WTC11 (cell line): ENCODE measurements at regions not wholly inside any gene's neighbourhood (a gene's known extent, or its start where the extent isn't known, plus 50 kb on each side); places are given as distances from the start of the nearest gene placed in this dataset.

Source experiments
- ATAC-seq: fragments of 200-7000 bp; cut with Tn5 transposase; 2 replicates; pipeline ENCODE4 v1.10.0; 2021; ENCODE audit warnings: mild to moderate bottlenecking, moderate library complexity
- CTCF ChIA-PET: fragments of 300-600 bp; sonication (Branson Sonifier 250); formaldehyde crosslinking; loops from one replicate; lab custom pipeline; 2021; ENCODE audit warnings: antibody characterized with exemption; lab: Charles Lee
- POLR2A ChIA-PET: fragments of 350-600 bp; sonication (Branson Sonifier 250); formaldehyde crosslinking; loops from one replicate; lab custom pipeline; 2021; ENCODE audit warnings: antibody characterized with exemption; lab: Charles Lee
- DNase-seq: peaks from one replicate; pipeline ENCODE4 v3.0.0; 2021; ENCODE audit warnings: low spot score
- H3K27ac Mint-ChIP-seq: 2 replicates; pipeline ENCODE4 v1.8.0; 2021; ENCODE audit warnings: mixed read lengths
- H3K27me3 Mint-ChIP-seq: 2 replicates; pipeline ENCODE4 v1.8.0; 2021; ENCODE audit warnings: low read depth, mild to moderate bottlenecking, moderate library complexity, mixed read lengths
- H3K36me3 Mint-ChIP-seq: 2 replicates; pipeline ENCODE4 v1.8.0; 2021; ENCODE audit warnings: mixed read lengths
- H3K4me1 Mint-ChIP-seq: 2 replicates; pipeline ENCODE4 v1.8.0; 2022; ENCODE audit warnings: mixed read lengths
- H3K4me3 Mint-ChIP-seq: 2 replicates; pipeline ENCODE4 v1.8.0; 2021; ENCODE audit warnings: mild to moderate bottlenecking, moderate library complexity, mixed read lengths
- H3K9me3 Mint-ChIP-seq: 2 replicates; pipeline ENCODE4 v1.8.0; 2021; ENCODE audit warnings: mixed read lengths
- ATF6 ChIP-seq: sonication (generic); formaldehyde crosslinking; IDR thresholded peaks from 2 replicates; pipeline ENCODE4 v1.8.1; 2023; ENCODE audit warnings: mild to moderate bottlenecking, missing genetic modification reagents
- CREB1 ChIP-seq: sonication (generic); formaldehyde crosslinking; IDR thresholded peaks from 2 replicates; pipeline ENCODE4 v1.8.0; 2023; ENCODE audit warnings: mild to moderate bottlenecking, missing genetic modification reagents
- CREM ChIP-seq: sonication (generic); formaldehyde crosslinking; IDR thresholded peaks from 2 replicates; pipeline ENCODE4 v1.8.1; 2022; ENCODE audit warnings: mild to moderate bottlenecking, missing genetic modification reagents, moderate library complexity
- GRHL2 ChIP-seq: fragments of 250-450 bp; sonication (Bioruptor Pico); IDR thresholded peaks from 2 replicates; pipeline ENCODE4 v1.8.0; 2022; ENCODE audit warnings: mild to moderate bottlenecking, moderate library complexity; ENCODE audit not compliant: insufficient replicate concordance, severe bottlenecking
- HMGXB4 ChIP-seq: sonication (generic); formaldehyde crosslinking; IDR thresholded peaks from 2 replicates; pipeline ENCODE4 v1.8.1; 2023; ENCODE audit warnings: mild to moderate bottlenecking, moderate library complexity, missing genetic modification reagents
- JAZF1 ChIP-seq: fragments of 250-450 bp; sonication (Bioruptor Pico); IDR thresholded peaks from 2 replicates; pipeline ENCODE4 v1.9.0; 2021; ENCODE audit warnings: moderate library complexity, mild to moderate bottlenecking, inconsistent platforms
- KAT7 ChIP-seq: sonication (generic); formaldehyde crosslinking; IDR thresholded peaks from 2 replicates; pipeline ENCODE4 v1.8.1; 2023; ENCODE audit warnings: missing genetic modification reagents, mild to moderate bottlenecking, borderline replicate concordance
- ZNF425 ChIP-seq: fragments of 250-450 bp; sonication (Bioruptor Pico); conservative IDR thresholded peaks from 2 replicates; pipeline ENCODE4 v1.9.0; 2021; ENCODE audit warnings: mild to moderate bottlenecking
- ZNF671 ChIP-seq: fragments of 250-450 bp; sonication (Bioruptor Pico); IDR thresholded peaks from 2 replicates; pipeline ENCODE4 v1.8.0; 2021; ENCODE audit warnings: mild to moderate bottlenecking
- TF ChIP-seq, protein P1 (sequence below): fragments of 250-450 bp; sonication (Bioruptor Pico); IDR thresholded peaks from 2 replicates; pipeline ENCODE4 v1.9.0; 2021; ENCODE audit warnings: mild to moderate bottlenecking, borderline replicate concordance
- TF ChIP-seq, protein P2 (sequence below): sonication (generic); formaldehyde crosslinking; IDR thresholded peaks from 2 replicates; pipeline ENCODE4 v1.8.1; 2022; ENCODE audit warnings: low read depth, mild to moderate bottlenecking, moderate library complexity, missing genetic modification reagents, borderline replicate concordance
- TF ChIP-seq, protein P3 (sequence below): sonication (generic); formaldehyde crosslinking; IDR thresholded peaks from 2 replicates; pipeline ENCODE4 v1.8.0; 2023; ENCODE audit warnings: mild to moderate bottlenecking, missing genetic modification reagents
- TF ChIP-seq, protein P4 (sequence below): sonication (generic); formaldehyde crosslinking; conservative IDR thresholded peaks from 2 replicates; pipeline ENCODE4 v1.8.1; 2023; ENCODE audit warnings: mild to moderate bottlenecking, low read depth, missing genetic modification reagents, moderate library complexity
- TF ChIP-seq, protein P5 (sequence below): sonication (generic); formaldehyde crosslinking; IDR thresholded peaks from 2 replicates; pipeline ENCODE4 v1.8.0; 2022; ENCODE audit warnings: mild to moderate bottlenecking, missing genetic modification reagents

DNA sequence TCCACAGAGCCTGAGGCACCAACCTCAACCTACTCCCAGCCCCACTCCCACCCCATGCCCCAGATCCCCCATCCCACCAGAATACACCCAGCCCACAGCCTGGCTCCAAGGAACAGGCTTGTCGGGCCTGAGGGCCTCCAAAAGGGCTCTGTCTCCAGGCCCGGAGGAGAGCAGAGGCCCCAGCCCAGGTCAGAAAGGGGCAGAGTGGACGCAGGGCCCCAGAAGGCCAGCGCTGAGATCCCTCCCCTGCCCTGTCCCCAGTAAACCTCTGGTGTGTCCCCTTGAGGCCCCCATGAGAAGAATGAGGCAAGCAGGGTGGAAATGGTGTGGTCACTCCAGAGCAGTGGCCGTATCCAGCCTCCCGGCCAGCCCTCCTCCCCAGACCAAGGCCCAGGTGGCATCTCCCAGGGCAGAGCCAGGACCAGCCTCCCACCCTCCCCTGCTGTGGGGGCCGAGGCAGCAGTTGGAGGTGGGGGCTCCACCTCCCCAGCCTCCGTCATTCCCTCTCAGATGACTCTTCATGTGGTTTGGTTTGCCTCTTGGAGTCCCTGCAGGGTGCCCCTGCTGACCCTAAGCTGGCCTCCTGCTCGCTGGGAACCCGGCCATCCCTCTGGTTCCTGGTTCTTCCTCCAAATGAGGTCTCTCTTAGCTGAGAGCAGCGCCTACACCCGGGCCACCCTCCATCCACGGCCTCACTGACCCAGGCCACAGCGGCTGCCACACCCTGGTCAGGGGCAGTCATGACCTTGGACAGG lies 195.0 kb downstream of the IGLL1 start:
- Mint-ChIP-seq H3K27me3 (peaks cover 3% of the 10 kb centered on the region; the same call in 1 of the 2 replicates), H3K4me1 (peaks cover 12% of the 10 kb centered on the region; the same call in 1 of the 2 replicates), H3K4me3 (no peak overlapping the region), H3K9me3 (no peaks in the 10 kb centered on the region), H3K36me3 (no peaks in the 10 kb centered on the region), H3K27ac (no peak overlapping the region)
- DNase-seq (peak; percentile 8), ATAC-seq (no peak)
- ChIA-PET POLR2A (no interaction called here), CTCF (interaction anchor here (0.6 to 1.8 kb wide), 58 partner anchors 9 to 481 kb away, joined by 3 to 41 read pairs (median 5); partner anchors contain the start of genes RAB36 and SLC2A11)
- TF ChIP-seq ATF6 (CRISPR knock-in tag) = no peak
- no peak for TF ChIP-seq HMGXB4 (CRISPR knock-in tag)
- TF ChIP-seq, protein P1, sequence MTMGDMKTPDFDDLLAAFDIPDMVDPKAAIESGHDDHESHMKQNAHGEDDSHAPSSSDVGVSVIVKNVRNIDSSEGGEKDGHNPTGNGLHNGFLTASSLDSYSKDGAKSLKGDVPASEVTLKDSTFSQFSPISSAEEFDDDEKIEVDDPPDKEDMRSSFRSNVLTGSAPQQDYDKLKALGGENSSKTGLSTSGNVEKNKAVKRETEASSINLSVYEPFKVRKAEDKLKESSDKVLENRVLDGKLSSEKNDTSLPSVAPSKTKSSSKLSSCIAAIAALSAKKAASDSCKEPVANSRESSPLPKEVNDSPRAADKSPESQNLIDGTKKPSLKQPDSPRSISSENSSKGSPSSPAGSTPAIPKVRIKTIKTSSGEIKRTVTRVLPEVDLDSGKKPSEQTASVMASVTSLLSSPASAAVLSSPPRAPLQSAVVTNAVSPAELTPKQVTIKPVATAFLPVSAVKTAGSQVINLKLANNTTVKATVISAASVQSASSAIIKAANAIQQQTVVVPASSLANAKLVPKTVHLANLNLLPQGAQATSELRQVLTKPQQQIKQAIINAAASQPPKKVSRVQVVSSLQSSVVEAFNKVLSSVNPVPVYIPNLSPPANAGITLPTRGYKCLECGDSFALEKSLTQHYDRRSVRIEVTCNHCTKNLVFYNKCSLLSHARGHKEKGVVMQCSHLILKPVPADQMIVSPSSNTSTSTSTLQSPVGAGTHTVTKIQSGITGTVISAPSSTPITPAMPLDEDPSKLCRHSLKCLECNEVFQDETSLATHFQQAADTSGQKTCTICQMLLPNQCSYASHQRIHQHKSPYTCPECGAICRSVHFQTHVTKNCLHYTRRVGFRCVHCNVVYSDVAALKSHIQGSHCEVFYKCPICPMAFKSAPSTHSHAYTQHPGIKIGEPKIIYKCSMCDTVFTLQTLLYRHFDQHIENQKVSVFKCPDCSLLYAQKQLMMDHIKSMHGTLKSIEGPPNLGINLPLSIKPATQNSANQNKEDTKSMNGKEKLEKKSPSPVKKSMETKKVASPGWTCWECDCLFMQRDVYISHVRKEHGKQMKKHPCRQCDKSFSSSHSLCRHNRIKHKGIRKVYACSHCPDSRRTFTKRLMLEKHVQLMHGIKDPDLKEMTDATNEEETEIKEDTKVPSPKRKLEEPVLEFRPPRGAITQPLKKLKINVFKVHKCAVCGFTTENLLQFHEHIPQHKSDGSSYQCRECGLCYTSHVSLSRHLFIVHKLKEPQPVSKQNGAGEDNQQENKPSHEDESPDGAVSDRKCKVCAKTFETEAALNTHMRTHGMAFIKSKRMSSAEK (CRISPR knock-in tag) = no peak
- no peak for TF ChIP-seq KAT7 (CRISPR knock-in tag)
- TF ChIP-seq GRHL2 = no peak
- TF ChIP-seq, protein P2, sequence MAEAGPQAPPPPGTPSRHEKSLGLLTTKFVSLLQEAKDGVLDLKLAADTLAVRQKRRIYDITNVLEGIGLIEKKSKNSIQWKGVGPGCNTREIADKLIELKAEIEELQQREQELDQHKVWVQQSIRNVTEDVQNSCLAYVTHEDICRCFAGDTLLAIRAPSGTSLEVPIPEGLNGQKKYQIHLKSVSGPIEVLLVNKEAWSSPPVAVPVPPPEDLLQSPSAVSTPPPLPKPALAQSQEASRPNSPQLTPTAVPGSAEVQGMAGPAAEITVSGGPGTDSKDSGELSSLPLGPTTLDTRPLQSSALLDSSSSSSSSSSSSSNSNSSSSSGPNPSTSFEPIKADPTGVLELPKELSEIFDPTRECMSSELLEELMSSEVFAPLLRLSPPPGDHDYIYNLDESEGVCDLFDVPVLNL (CRISPR knock-in tag) = no peak
- TF ChIP-seq CREB1 (CRISPR knock-in tag) = no peak
- TF ChIP-seq, protein P3, sequence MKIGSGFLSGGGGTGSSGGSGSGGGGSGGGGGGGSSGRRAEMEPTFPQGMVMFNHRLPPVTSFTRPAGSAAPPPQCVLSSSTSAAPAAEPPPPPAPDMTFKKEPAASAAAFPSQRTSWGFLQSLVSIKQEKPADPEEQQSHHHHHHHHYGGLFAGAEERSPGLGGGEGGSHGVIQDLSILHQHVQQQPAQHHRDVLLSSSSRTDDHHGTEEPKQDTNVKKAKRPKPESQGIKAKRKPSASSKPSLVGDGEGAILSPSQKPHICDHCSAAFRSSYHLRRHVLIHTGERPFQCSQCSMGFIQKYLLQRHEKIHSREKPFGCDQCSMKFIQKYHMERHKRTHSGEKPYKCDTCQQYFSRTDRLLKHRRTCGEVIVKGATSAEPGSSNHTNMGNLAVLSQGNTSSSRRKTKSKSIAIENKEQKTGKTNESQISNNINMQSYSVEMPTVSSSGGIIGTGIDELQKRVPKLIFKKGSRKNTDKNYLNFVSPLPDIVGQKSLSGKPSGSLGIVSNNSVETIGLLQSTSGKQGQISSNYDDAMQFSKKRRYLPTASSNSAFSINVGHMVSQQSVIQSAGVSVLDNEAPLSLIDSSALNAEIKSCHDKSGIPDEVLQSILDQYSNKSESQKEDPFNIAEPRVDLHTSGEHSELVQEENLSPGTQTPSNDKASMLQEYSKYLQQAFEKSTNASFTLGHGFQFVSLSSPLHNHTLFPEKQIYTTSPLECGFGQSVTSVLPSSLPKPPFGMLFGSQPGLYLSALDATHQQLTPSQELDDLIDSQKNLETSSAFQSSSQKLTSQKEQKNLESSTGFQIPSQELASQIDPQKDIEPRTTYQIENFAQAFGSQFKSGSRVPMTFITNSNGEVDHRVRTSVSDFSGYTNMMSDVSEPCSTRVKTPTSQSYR (CRISPR knock-in tag) = no peak
- TF ChIP-seq, protein P4, sequence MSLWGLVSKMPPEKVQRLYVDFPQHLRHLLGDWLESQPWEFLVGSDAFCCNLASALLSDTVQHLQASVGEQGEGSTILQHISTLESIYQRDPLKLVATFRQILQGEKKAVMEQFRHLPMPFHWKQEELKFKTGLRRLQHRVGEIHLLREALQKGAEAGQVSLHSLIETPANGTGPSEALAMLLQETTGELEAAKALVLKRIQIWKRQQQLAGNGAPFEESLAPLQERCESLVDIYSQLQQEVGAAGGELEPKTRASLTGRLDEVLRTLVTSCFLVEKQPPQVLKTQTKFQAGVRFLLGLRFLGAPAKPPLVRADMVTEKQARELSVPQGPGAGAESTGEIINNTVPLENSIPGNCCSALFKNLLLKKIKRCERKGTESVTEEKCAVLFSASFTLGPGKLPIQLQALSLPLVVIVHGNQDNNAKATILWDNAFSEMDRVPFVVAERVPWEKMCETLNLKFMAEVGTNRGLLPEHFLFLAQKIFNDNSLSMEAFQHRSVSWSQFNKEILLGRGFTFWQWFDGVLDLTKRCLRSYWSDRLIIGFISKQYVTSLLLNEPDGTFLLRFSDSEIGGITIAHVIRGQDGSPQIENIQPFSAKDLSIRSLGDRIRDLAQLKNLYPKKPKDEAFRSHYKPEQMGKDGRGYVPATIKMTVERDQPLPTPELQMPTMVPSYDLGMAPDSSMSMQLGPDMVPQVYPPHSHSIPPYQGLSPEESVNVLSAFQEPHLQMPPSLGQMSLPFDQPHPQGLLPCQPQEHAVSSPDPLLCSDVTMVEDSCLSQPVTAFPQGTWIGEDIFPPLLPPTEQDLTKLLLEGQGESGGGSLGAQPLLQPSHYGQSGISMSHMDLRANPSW = no peak
- no peak for TF ChIP-seq ZNF425 (CRISPR knock-in tag)
- TF ChIP-seq ZNF671 (CRISPR knock-in tag) = no peak
- no peak for TF ChIP-seq CREM (CRISPR knock-in tag)
- no peak for TF ChIP-seq JAZF1 (CRISPR knock-in tag)
- TF ChIP-seq, protein P5, sequence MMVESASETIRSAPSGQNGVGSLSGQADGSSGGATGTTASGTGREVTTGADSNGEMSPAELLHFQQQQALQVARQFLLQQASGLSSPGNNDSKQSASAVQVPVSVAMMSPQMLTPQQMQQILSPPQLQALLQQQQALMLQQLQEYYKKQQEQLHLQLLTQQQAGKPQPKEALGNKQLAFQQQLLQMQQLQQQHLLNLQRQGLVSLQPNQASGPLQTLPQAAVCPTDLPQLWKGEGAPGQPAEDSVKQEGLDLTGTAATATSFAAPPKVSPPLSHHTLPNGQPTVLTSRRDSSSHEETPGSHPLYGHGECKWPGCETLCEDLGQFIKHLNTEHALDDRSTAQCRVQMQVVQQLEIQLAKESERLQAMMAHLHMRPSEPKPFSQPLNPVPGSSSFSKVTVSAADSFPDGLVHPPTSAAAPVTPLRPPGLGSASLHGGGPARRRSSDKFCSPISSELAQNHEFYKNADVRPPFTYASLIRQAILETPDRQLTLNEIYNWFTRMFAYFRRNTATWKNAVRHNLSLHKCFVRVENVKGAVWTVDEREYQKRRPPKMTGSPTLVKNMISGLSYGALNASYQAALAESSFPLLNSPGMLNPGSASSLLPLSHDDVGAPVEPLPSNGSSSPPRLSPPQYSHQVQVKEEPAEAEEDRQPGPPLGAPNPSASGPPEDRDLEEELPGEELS (CRISPR knock-in tag) = no peak
